Body of pancreas (tissue), 4 donors: ENCODE measurements at regions not wholly inside any gene's neighbourhood (a gene's known extent, or its start where the extent isn't known, plus 50 kb on each side); places are given as distances from the start of the nearest gene placed in this dataset.

ENCODE experiments used
- ATAC-seq: fragments of 150-250 bp; one replicate; pipeline ENCODE4 v1.9.1; 2016
- DNase-seq, 4 donors: peaks; one replicate each; pipeline ENCODE4 v3.0.0-alpha.2; 2019
- H3K27ac ChIP-seq, 4 donors: fragments of 200-600 bp; sonication (generic); 1 replicate in 3 of 4; 2 replicates in 1 of 4; pipeline versions ENCODE4 v1.5.1 to v1.6.1; 2016 to 2019; ENCODE audit warnings: mild to moderate bottlenecking in 1 of 4, mixed read lengths in 1 of 4, moderate library complexity in 1 of 4
- H3K27me3 ChIP-seq, 2 donors: fragments of 200-600 bp; sonication (generic); one replicate each; pipeline ENCODE4 v1.6.0; 2016; ENCODE audit warnings: mild to moderate bottlenecking in 1 of 2
- H3K36me3 ChIP-seq, 2 donors: fragments of 200-600 bp; sonication (generic); replicated peaks in 1 of 2; 2 replicates each; pipeline ENCODE4 v1.5.1; 2016; ENCODE audit warnings: low read depth in 2 of 2; ENCODE audit not compliant: insufficient read depth in 1 of 2
- H3K4me1 ChIP-seq: fragments of 200-600 bp; sonication (generic); one replicate; pipeline ENCODE4 v1.6.0; 2016
- H3K4me3 ChIP-seq, 2 donors: fragments of 200-600 bp; sonication (generic); 1 replicate in 1 of 2; 2 replicates in 1 of 2; pipeline ENCODE4 v1.5.1; 2016 to 2019
- H3K9me3 ChIP-seq, 3 donors: fragments of 200-600 bp; sonication (generic); 1 replicate in 2 of 3; 2 replicates in 1 of 3; pipeline ENCODE4 v1.5.1; 2016
- POLR2A ChIP-seq, 3 donors: fragments of 450-650 bp; IDR thresholded peaks; one replicate each; pipeline ENCODE4 v1.6.1; 2016; ENCODE audit warnings: antibody characterized with exemption in 3 of 3, mild to moderate bottlenecking in 2 of 3
- WGBS, 2 donors: methylation state at CpG; one replicate each; pipeline ENCODE4 v1.1.5; 2017; 5-methylcytosine and 5-hydroxymethylcytosine counted together
- intact Hi-C: fragments of 100-400 bp; cut with DNase I; formaldehyde crosslinking; loops from one replicate; pipeline ENCODE4 v1.15.1; 2023
- TF ChIP-seq, protein P1 (sequence below), 7 experiments: fragments of 450-650 bp in 4 of 7; fragments of 200-600 bp in 3 of 7; sonication (generic) in 3 of 7; IDR thresholded peaks; one replicate each; pipeline ENCODE4 v1.5.1; 2016 to 2019; ENCODE audit warnings: antibody characterized with exemption in 7 of 7

DNA sequence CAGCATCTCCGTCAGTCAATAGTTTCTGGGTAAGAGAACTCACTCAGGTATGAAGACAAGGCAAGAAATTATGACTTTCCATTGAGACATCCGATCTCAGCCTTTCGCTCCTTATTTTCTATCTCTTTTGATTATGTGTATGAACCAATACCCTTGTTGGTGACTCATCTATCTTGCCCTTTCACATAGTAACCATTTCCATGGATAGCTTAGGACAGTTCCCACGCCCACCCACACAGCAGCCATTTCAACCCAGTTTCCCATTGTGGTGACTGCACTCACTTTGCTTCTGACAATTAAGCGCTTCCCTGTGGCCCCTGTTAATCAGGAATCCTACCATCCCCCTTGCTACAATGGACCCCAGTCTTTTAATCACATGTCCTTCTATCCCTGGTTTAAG is 210.6 kb upstream of the ADGRL2 start:
- DNase-seq (no peak), ATAC-seq (no peak)
- Histone ChIP-seq H3K4me3 (no peak overlapping the region), H3K4me1 (no peaks in the 10 kb centered on the region), H3K9me3 (no peaks in the 10 kb centered on the region), H3K27me3 (no peaks in the 10 kb centered on the region), H3K36me3 (no peaks in the 10 kb centered on the region), H3K27ac (no peak overlapping the region)
- WGBS, 2 donors = 76 to 91% methylated on average over 5 of the region's 5 CpGs
- TF ChIP-seq POLR2A (IDR thresholded peaks at IDR 0.05) = no peak
- TF ChIP-seq, protein P1, sequence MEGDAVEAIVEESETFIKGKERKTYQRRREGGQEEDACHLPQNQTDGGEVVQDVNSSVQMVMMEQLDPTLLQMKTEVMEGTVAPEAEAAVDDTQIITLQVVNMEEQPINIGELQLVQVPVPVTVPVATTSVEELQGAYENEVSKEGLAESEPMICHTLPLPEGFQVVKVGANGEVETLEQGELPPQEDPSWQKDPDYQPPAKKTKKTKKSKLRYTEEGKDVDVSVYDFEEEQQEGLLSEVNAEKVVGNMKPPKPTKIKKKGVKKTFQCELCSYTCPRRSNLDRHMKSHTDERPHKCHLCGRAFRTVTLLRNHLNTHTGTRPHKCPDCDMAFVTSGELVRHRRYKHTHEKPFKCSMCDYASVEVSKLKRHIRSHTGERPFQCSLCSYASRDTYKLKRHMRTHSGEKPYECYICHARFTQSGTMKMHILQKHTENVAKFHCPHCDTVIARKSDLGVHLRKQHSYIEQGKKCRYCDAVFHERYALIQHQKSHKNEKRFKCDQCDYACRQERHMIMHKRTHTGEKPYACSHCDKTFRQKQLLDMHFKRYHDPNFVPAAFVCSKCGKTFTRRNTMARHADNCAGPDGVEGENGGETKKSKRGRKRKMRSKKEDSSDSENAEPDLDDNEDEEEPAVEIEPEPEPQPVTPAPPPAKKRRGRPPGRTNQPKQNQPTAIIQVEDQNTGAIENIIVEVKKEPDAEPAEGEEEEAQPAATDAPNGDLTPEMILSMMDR (IDR thresholded peaks at IDR 0.05) = no peak
- intact Hi-C loops = no loop called here

- H3K4me1 ChIP-seq = no peaks in the 10 kb centered on the region
- 78 to 88% methylated on average over 3 of the region's 3 CpGs for WGBS, 2 donors
- ATAC-seq = no peak
- H3K9me3 ChIP-seq = no peaks in the 10 kb centered on the region
- no peak for DNase-seq
- no peaks in the 10 kb centered on the region for H3K27me3 ChIP-seq
- intact Hi-C loops = no loop called here
- no peaks in the 10 kb centered on the region for H3K36me3 ChIP-seq
- no peak overlapping the region for H3K27ac ChIP-seq
- no peak for TF ChIP-seq POLR2A (IDR thresholded peaks at IDR 0.05)
- TF ChIP-seq, protein P1 (IDR thresholded peaks at IDR 0.05) = no peak
- H3K4me3 ChIP-seq = no peak overlapping the region
Measured at GRCh38 chr1:81588149-81588548, 212.6 kb upstream of the ADGRL2 start.

DNA sequence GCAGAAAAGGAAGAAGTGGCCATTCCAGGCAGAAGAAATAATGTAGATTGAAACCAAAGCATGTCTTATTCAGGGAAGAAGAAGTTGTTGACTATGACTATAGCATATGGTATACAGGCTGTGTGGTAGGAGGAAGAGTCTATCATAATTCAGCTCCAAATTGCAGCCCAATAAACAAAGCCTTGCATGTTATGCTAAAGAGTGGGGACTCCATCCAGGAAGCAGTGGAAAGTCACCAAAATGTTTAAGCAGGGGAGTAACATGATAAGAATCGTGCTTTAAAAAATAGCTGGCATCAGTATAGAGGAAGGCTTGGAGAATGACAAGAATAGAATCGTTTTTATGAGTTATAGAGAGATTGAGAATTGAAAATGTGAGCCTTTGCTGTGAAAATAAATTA is 213.3 kb upstream of the ADGRL2 start:
- WGBS, 2 donors = 47 to 56% methylated on average over 2 of the region's 2 CpGs
- Histone ChIP-seq H3K4me1 (no peaks in the 10 kb centered on the region), H3K36me3 (no peaks in the 10 kb centered on the region), H3K9me3 (no peaks in the 10 kb centered on the region), H3K4me3 (no peak overlapping the region), H3K27me3 (no peaks in the 10 kb centered on the region), H3K27ac (no peak overlapping the region)
- DNase-seq (no peak), ATAC-seq (no peak)
- intact Hi-C loops = no loop called here
- TF ChIP-seq, protein P1 (IDR thresholded peaks at IDR 0.05) = no peak
- no peak for TF ChIP-seq POLR2A (IDR thresholded peaks at IDR 0.05)

DNA sequence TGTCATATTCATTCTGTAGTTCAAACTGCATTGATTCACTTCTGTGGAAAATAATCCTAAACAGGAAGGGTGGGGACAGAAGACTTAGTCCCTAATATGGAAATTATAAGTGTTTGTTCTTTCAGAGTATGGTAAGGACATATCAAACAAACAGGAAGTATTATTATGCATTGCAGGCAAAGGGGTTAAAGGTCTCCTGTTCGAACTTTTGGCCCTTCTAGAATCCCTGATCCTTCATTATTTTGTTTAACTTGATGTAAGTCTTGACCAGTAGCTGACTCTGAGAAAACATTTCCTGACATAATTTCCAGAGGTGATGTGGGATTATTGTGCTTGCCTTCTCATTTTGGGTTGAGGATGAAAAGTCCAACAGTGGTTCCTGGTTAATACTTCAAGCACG is 215.4 kb upstream of the ADGRL2 start:
- H3K4me1 ChIP-seq = no peaks in the 10 kb centered on the region
- DNase-seq (no peak), ATAC-seq (no peak)
- intact Hi-C loops = no loop called here
- no peaks in the 10 kb centered on the region for H3K9me3 ChIP-seq
- TF ChIP-seq POLR2A (IDR thresholded peaks at IDR 0.05) = no peak
- TF ChIP-seq, protein P1 (IDR thresholded peaks at IDR 0.05) = no peak
- no peaks in the 10 kb centered on the region for H3K36me3 ChIP-seq
- no peak overlapping the region for H3K4me3 ChIP-seq
- H3K27me3 ChIP-seq = no peaks in the 10 kb centered on the region
- no peak overlapping the region for H3K27ac ChIP-seq
- 74 to 75% methylated on average over 2 of the region's 2 CpGs for WGBS, 2 donors

GRCh38 chr1:81584398-81584797 is 216.3 kb upstream of the ADGRL2 start:
- WGBS, 2 donors = 76% methylated on average over 6 of the region's 6 CpGs
- Histone ChIP-seq H3K4me3 (no peak overlapping the region), H3K4me1 (no peaks in the 10 kb centered on the region), H3K36me3 (no peaks in the 10 kb centered on the region), H3K27me3 (no peaks in the 10 kb centered on the region), H3K9me3 (no peaks in the 10 kb centered on the region), H3K27ac (no peak overlapping the region)
- intact Hi-C loops = no loop called here
- no peak for TF ChIP-seq POLR2A (IDR thresholded peaks at IDR 0.05)
- TF ChIP-seq, protein P1 (IDR thresholded peaks at IDR 0.05) = no peak
- DNase-seq = no peak
- no peak for ATAC-seq
